GM21825 (cell line): ENCODE measurements at regions not wholly inside any gene's neighbourhood (a gene's known extent, or its start where the extent isn't known, plus 50 kb on each side); places are given as distances from the start of the nearest gene placed in this dataset.

Source experiments
- ATAC-seq: cut with Tn5 transposase; IDR thresholded peaks from one replicate; pipeline ENCODE4 v1.9.1; 2021; ENCODE audit warnings: mild to moderate bottlenecking, moderate library complexity; ENCODE audit not compliant: unreplicated experiment

DNA sequence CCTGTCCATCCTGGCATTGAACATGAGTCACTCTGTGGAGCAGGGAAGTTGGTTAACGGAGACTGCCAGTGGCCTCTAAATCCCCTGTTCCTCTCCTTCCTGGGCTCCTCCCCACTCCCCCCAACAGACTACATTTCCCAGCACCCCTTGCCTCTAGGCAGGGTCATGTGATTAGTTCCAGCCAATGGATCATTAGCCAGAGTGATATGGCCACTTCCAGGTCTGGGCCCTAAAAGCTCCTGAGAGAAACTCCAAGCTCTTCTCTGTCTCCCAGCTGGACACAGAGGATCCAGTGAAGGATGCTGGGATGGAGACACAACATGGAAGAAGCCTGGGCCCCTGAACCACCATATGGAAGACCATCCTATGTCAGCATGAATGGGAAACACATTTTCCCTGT is 54.4 kb upstream of the RFLNA start:
- ATAC-seq: no peak

DNA sequence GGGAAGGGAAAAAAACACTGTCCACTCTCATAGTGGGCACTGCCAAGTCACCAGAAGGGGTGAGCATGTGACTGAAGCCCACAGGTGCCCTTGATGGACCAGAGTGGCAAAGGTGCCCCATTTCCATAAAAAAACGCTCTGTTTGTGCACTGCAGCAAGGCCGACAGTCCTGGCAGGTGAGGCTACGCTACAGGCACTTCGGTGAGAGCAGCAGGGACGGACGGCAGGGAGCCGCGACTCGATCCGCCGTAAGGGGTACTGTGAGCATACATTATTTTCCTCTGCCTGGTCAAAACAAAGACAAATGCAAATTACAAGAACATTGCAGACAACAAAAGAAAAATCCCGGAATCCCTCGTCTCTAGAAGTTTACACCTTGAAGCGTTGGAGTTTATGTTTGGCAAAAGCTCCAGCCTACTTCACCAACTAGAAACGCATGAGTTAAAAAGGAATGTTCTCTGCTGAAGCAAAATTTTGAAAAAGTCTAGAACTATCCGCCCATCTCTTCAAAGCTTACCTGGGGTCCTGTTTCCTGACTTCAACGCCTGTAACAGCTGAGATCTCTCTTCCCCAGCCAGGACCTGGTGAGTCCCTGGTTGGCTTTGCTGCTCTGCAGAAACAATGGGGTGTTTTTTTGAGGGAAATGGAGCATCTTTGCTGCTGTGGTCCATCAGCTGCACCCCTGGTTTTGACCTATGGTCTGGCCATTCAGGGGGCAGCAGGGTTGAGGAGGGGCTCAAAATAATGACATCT is 52.9 kb upstream of the RFLNA start:
- ATAC-seq: no peak

DNA sequence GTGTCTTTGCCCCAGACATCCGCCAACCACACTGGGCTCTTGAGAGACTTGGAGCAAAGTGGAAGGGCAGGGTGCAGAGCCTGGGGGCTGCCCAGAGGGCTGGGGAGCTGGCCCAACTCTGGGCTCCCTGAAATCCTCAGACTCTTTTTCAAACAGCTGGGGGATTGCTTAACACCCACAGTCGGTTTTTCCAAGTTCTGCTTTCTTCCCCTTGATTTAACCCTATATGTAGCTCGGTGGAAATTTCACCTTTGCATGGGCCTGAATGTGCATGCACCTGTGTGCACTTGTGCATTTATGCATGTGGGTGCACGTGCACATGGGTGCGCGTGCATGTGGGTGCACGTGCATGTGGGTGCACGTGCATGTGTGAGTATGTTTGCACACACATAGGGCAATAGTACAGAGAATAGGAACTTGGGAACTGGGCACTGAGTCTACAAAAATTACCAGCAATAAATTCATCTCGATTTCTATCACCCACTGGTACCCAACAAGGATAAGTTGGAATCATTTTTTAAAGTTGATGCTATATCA is 52.3 kb upstream of the RFLNA start:
- no peak for ATAC-seq

DNA sequence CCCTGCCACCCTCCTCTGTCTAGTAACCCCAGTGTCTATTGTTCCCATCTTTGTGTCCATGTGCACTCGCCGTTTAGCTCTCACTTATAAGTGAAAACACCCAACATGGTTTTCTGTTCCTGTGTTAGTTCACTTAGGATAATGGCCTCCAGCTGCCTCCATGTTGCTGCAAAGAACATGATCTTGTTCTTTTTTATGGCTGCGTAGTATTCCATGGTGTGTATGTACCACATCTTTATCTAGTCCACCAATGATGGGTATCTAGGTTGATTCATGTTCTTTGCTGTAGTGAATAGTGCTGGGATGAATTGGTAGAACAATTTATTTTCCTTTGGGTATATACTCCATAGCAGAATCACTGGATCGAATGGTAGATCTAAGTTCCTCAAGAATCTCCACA is 51.0 kb upstream of the RFLNA start:
- no peak for ATAC-seq
